Caco-2 (cell line): ENCODE measurements at regions not wholly inside any gene's neighbourhood (a gene's known extent, or its start where the extent isn't known, plus 50 kb on each side); places are given as distances from the start of the nearest gene placed in this dataset.
"Not testable (repeated sequence)": the region's sequence is repeated elsewhere in the genome, so short reads cannot be mapped to it uniquely, and the experiment has no call there.

Experiments
- BruUV-seq: library from RNA; stranded (reverse); fragments of 400-500 nt; replicated peaks from 2 replicates; lab custom pipeline; 2021; lab: Mats Ljungman, UMichigan
- CTCF ChIA-PET: fragments of 300-600 bp; sonication (Branson Sonifier 250); formaldehyde crosslinking; loops from one replicate; lab custom pipeline; 2022; ENCODE audit warnings: antibody characterized with exemption; lab: Charles Lee
- POLR2A ChIA-PET: fragments of 300-600 bp; sonication (Branson Sonifier 250); formaldehyde crosslinking; loops from one replicate; lab custom pipeline; 2022; ENCODE audit warnings: antibody characterized with exemption; lab: Charles Lee
- DNase-seq, 2 experiments: peaks; one replicate each; pipeline versions ENCODE4 v3.0.0 to v3.0.0-alpha.2; 2020 to 2022
- H3K27me3 ChIP-seq: replicated peaks from 2 replicates; pipeline ENCODE4 v1.6.0; 2011; ENCODE audit warnings: low read length; ENCODE audit not compliant: control insufficient read depth, insufficient read depth
- H3K36me3 ChIP-seq: 2 replicates; pipeline ENCODE4 v1.5.1; 2011; ENCODE audit warnings: low read length; ENCODE audit not compliant: control insufficient read depth, insufficient read depth
- H3K4me1 ChIP-seq: fragments of 250-450 bp; sonication (Bioruptor Pico); 2 replicates; pipeline ENCODE4 v1.5.1; 2020; ENCODE audit warnings: mild to moderate bottlenecking
- H3K4me3 ChIP-seq: 2 replicates; pipeline ENCODE4 v1.5.1; 2011; ENCODE audit warnings: low read depth, mild to moderate bottlenecking, control low read depth, low read length
- H3K9me3 ChIP-seq: fragments of 250-450 bp; sonication (Bioruptor Pico); 2 replicates; pipeline ENCODE4 v1.5.1; 2020; ENCODE audit warnings: mild to moderate bottlenecking, moderate library complexity
- H3K27ac Mint-ChIP-seq: one replicate; pipeline ENCODE4 v1.8.0; 2022; ENCODE audit warnings: mixed read lengths; ENCODE audit not compliant: unreplicated experiment
- H3K27me3 Mint-ChIP-seq: one replicate; pipeline ENCODE4 v1.8.0; 2022; ENCODE audit warnings: mixed read lengths; ENCODE audit not compliant: insufficient read depth, unreplicated experiment
- H3K36me3 Mint-ChIP-seq: one replicate; pipeline ENCODE4 v1.8.0; 2022; ENCODE audit warnings: mild to moderate bottlenecking, mixed read lengths; ENCODE audit not compliant: insufficient read depth, unreplicated experiment
- H3K4me1 Mint-ChIP-seq: one replicate; pipeline ENCODE4 v1.8.0; 2022; ENCODE audit warnings: low read depth, mixed read lengths; ENCODE audit not compliant: unreplicated experiment
- H3K4me3 Mint-ChIP-seq: one replicate; pipeline ENCODE4 v1.8.0; 2022; ENCODE audit warnings: mild to moderate bottlenecking, moderate library complexity, mixed read lengths; ENCODE audit not compliant: unreplicated experiment
- H3K9me3 Mint-ChIP-seq: one replicate; pipeline ENCODE4 v1.8.0; 2022; ENCODE audit warnings: mixed read lengths; ENCODE audit not compliant: unreplicated experiment
- intact Hi-C: fragments of 100-400 bp; cut with micrococcal nuclease; formaldehyde crosslinking; loops from one replicate; pipeline ENCODE4 v1.10.0; 2022; ENCODE audit not compliant: unreplicated experiment

DNA sequence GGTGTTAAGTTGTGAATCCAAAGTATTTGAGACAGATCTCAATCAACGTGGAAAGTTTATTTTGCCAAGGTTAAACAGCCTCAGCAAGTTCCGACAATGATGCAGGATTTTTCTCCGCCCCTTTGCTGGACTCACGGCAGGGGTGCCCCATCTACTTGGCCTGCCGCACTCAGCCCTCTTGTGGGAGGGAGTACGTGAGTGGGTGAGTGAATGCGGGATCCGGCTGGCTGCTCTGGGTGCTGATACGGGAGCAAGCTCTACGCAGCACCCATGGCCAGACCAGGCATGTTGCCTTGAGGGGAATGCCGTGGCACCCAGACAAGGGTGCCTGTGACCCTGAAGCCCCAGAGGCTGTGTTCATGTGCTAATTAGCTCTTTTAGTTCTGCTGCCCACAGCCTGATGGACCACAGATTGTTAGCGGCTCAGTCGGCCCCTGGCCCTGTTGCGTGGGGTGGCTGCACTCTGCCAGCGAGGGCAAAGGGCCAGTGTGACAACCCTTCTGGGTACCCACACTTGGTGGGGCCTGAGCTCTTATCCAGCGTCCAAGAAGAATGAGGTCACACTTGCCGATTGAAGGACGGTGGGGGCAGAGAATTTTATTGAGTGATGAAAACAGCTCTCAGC, 81.2 kb upstream of the FAM153A start:
- H3K4me1 ChIP-seq, intact Hi-C loops, CTCF ChIA-PET, H3K4me3 Mint-ChIP-seq, POLR2A ChIA-PET, H3K27ac Mint-ChIP-seq, H3K27me3 Mint-ChIP-seq, H3K9me3 Mint-ChIP-seq, BruUV-seq, H3K4me1 Mint-ChIP-seq, H3K36me3 Mint-ChIP-seq, H3K9me3 ChIP-seq, DNase-seq, H3K27me3 ChIP-seq, H3K4me3 ChIP-seq, H3K36me3 ChIP-seq: not testable (repeated sequence)

DNA sequence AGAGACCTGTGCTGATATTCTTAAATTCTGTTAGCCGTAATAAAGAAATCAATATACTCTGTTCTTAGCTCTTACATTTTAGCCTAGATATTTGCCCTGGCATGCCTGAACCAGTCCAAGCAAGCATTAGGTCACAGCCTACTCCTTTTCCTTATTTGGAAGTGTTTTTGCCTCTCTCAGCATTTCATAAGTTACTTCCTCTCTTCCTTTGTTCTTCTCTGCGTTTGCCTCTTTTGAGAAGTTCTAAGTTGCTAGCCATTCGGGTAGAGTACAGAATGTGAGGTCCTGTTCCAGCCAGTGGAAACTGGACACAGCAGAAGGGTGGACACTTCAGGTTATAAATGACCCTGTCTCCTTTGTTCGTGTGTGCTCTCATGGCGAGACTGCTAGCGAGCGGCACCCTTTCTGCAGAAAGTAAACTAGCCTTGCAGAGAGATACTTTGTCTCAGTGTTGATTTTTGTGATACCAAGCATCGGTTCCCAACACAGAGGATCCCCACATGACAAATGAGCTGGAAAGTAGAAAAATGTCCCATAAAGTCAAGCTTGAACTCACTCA, 75.0 kb upstream of the FAM153A start:
- H3K36me3 Mint-ChIP-seq, H3K4me1 Mint-ChIP-seq, H3K4me3 ChIP-seq, H3K9me3 Mint-ChIP-seq, H3K27me3 ChIP-seq, H3K4me1 ChIP-seq, intact Hi-C loops, H3K9me3 ChIP-seq, H3K27ac Mint-ChIP-seq, CTCF ChIA-PET, H3K27me3 Mint-ChIP-seq, POLR2A ChIA-PET, H3K36me3 ChIP-seq, DNase-seq, H3K4me3 Mint-ChIP-seq, BruUV-seq: not testable (repeated sequence)

DNA sequence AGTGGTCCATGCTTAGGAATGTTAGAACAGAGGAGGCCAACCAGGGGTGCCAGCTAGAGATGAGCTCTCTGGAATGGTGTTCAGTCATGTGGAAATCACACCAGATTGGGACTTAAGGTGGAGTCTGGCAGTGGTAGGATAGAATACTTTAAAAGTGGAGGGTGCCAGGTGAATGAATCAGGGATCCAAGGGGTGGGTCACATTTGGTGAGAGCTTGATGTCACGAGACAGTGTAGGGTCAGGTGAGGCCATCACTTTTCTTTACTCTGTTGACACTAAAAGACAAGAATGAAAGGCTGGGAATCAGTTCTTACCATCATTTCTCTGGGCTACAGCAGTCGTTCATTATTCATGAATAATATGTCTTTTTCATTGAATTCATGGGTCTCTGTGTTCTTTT, 73.8 kb upstream of the FAM153A start:
- H3K27me3 Mint-ChIP-seq, H3K9me3 Mint-ChIP-seq, DNase-seq, H3K4me1 ChIP-seq, H3K4me3 Mint-ChIP-seq, H3K4me1 Mint-ChIP-seq, H3K27me3 ChIP-seq, H3K27ac Mint-ChIP-seq, H3K36me3 ChIP-seq, H3K36me3 Mint-ChIP-seq, BruUV-seq, CTCF ChIA-PET, POLR2A ChIA-PET, H3K9me3 ChIP-seq, intact Hi-C loops, H3K4me3 ChIP-seq: not testable (repeated sequence)

DNA sequence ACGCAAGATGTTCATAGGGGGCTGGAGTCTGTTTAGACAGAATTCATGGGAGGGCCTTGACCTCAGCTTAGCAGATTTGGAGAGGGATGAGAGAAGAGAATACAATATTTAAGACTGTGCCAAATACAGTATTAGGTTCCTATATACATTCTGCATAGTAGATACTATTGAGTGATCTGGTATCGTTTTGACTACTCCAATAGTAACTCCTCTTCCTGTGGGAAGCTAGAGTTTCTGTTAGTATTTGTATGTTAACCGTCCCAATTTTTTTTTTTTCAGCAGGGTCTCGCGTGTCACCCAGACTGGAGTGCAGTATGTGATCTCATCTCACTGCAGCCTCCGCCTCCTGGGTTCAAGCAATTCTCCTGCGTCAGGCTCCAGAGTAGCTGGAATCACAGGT, 65.2 kb upstream of the FAM153A start:
- H3K4me3 Mint-ChIP-seq, H3K27me3 Mint-ChIP-seq, H3K36me3 Mint-ChIP-seq, H3K9me3 Mint-ChIP-seq, CTCF ChIA-PET, H3K36me3 ChIP-seq, H3K4me3 ChIP-seq, POLR2A ChIA-PET, H3K4me1 Mint-ChIP-seq, H3K9me3 ChIP-seq, BruUV-seq, intact Hi-C loops, H3K4me1 ChIP-seq, H3K27ac Mint-ChIP-seq, DNase-seq, H3K27me3 ChIP-seq: not testable (repeated sequence)

DNA sequence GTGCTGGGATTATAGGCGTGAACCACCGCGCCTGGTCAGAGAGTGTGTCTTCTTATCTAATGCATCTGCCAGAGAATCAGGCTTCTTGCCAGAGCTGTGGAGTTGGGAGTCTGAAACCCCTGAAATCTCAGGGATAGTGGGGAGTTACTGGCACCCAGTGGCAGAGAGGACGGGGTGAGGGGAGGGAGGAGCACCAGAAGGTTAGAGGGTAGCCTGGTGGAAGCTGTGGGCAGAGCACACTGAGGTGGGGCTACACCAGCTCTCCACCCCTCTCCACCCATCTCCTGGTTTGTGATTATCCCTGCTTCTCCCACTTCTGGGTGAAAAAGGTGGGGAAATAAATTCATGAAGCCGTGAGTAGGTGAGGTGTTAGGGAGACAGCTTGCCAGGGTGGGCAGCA, 63.9 kb upstream of the FAM153A start:
- H3K27me3 ChIP-seq, CTCF ChIA-PET, H3K4me3 ChIP-seq, H3K9me3 Mint-ChIP-seq, H3K36me3 ChIP-seq, POLR2A ChIA-PET, H3K9me3 ChIP-seq, BruUV-seq, H3K4me1 ChIP-seq, H3K4me3 Mint-ChIP-seq, H3K36me3 Mint-ChIP-seq, H3K4me1 Mint-ChIP-seq, H3K27ac Mint-ChIP-seq, DNase-seq, H3K27me3 Mint-ChIP-seq, intact Hi-C loops: not testable (repeated sequence)

DNA sequence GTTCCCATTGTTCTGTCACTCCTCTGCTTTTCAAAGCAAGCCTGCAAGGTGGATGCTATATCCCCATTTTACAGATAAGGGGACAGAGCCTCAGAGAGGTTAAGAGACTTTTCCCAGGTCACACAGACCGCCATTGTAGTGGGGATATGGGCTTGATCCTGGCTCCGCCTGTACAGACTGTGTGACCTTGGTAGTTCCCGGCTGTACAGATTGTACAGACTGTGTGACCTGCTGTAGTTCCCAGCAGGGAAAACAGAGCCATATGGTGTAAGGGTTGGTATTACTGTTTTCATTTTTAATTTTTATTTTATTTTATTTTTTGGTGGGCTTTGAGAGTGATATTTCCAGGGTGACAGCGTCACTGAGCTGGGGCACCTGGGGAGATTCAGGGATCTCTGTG, 63.2 kb upstream of the FAM153A start:
- H3K4me3 ChIP-seq, H3K27me3 ChIP-seq, H3K36me3 ChIP-seq, BruUV-seq, DNase-seq, POLR2A ChIA-PET, CTCF ChIA-PET, H3K9me3 ChIP-seq, H3K9me3 Mint-ChIP-seq, intact Hi-C loops, H3K4me1 Mint-ChIP-seq, H3K27me3 Mint-ChIP-seq, H3K4me1 ChIP-seq, H3K36me3 Mint-ChIP-seq, H3K4me3 Mint-ChIP-seq, H3K27ac Mint-ChIP-seq: not testable (repeated sequence)

DNA sequence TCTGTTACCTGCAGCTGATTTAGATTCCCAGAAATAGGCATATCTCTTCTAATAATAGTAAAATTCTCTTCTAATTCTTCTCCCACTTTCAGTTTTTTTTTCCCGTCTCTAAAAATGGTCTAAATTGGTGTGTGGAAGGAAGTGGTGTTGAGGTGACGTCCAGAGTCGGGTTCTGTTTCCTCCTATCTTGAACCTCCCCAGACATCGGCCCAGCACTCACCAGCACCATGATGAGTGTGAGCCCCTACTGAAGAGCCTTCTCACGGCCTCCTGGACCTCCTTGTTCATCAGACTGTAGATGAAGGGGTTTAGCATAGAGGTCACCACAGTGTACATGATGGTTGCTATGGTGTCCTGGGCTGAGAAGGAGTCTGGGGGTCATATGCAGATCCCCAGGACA, 53.5 kb upstream of the FAM153A start:
- DNase-seq, intact Hi-C loops, H3K4me1 ChIP-seq, H3K36me3 Mint-ChIP-seq, H3K27me3 Mint-ChIP-seq, BruUV-seq, H3K9me3 ChIP-seq, H3K9me3 Mint-ChIP-seq, H3K27ac Mint-ChIP-seq, H3K4me3 Mint-ChIP-seq, H3K27me3 ChIP-seq, H3K4me1 Mint-ChIP-seq, POLR2A ChIA-PET, H3K36me3 ChIP-seq, CTCF ChIA-PET, H3K4me3 ChIP-seq: not testable (repeated sequence)
